GM12864 (cell line): ENCODE measurements at regions not wholly inside any gene's neighbourhood (a gene's known extent, or its start where the extent isn't known, plus 50 kb on each side); places are given as distances from the start of the nearest gene placed in this dataset.

ENCODE experiments used
- DNase-seq: peaks from one replicate; pipeline ENCODE4 v3.0.0-alpha.2; 2011; ENCODE audit warnings: low read depth
- H3K4me3 ChIP-seq: 2 replicates; pipeline ENCODE4 v1.5.1; 2011; ENCODE audit warnings: mild to moderate bottlenecking, low read depth, low read length, control low read depth
- CTCF ChIP-seq: IDR thresholded peaks from 2 replicates; pipeline ENCODE4 v1.5.1; 2011; ENCODE audit warnings: low read depth, mild to moderate bottlenecking, moderate library complexity, low read length, control low read depth, inconsistent platforms; ENCODE audit errors: missing control alignments

- H3K4me3 ChIP-seq = no peak overlapping the region
- DNase-seq = no peak
- no peak for TF ChIP-seq CTCF
These were observed 305.7 kb downstream of the PDGFC start for GRCh38 chr4:156665780-156666366.

- TF ChIP-seq CTCF = no peak
- H3K4me3 ChIP-seq = no peak overlapping the region
- DNase-seq = no peak
These were observed 307.9 kb downstream of the PDGFC start for GRCh38 chr4:156663663-156664062.

DNA sequence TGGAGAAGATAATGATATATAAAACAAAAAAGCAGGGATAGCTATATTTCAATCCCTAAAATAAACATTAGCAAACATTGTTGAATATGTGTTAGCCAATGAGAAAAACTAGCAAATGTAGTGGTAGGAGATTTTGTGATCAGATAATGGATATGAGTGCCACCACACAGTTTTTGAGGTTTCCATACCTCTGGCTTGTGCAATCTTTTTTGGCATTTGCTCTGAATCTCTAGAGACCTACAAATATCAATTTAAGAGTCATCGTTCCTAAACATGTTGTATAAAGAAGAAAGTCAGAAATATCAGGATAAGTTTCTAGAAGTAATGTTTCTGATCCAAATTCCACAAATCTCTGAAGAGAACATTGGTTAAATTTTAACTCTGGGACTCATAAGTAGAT, 308.7 kb downstream of the PDGFC start:
- H3K4me3 ChIP-seq = no peak overlapping the region
- TF ChIP-seq CTCF = no peak
- DNase-seq = no peak

DNA sequence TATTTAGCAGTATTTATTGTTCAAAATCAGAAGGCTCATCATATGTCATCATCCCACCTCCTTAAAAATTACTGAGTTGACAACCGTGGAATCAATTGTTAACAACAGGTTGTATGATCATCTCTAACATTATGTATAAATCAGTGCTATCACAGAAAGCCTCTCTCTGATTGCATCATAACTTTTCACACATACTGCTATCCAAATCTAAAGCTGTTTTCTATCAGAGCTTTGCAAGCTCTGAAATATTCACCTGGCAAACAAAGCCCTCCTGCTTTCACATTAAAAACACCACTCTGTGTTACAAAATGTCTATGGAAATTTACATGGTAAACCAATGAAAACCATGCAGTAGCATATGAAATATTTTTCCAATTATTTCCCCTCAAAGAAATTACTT, 310.0 kb downstream of the PDGFC start:
- no peak for TF ChIP-seq CTCF
- DNase-seq = no peak
- no peak overlapping the region for H3K4me3 ChIP-seq

GRCh38 chr4:156660465-156660864, 311.1 kb downstream of the PDGFC start:
- no peak overlapping the region for H3K4me3 ChIP-seq
- TF ChIP-seq CTCF = no peak
- no peak for DNase-seq

DNA sequence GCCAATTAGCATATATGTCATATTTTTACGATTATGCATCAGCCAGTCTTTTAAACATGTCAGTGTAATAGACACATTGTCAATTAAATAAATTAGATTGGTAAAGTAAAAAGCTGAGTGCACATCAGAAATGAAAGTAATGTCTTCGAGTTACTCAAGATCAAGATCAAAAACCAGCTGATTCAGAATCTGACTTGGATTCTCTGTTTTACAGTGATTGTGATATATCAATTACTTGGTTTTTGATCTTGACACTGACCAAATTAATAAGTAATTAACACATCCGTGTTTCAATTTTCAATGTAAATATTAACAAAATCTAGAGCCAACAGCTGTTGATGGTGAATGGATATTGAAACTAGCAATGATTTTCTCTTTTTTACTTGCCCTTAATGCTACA, 311.6 kb downstream of the PDGFC start:
- no peak overlapping the region for H3K4me3 ChIP-seq
- TF ChIP-seq CTCF = no peak
- DNase-seq = no peak

DNA sequence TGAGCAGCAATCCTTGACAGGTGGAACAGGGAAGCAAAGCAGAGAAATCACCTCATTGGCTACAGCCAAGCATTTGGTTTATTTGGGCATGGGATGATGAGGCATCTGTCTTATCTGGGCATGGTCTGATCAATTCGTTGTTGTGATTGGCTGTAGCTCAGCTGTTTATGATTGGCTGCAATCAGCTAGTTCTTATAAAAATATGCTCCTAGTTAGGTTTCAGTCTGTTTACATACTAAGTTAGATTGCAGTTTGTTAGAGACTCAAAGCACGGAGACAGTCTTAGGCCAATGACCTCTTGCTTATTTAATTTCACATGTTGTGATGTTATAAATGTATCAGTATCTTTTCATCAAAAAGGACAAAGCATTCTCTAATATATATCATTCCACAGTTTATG, 312.0 kb downstream of the PDGFC start:
- DNase-seq = no peak
- H3K4me3 ChIP-seq = no peak overlapping the region
- no peak for TF ChIP-seq CTCF
